NCI-H526 treated with DMSO at 0.1 percent for 48 hours (cell line): ENCODE measurements at regions not wholly inside any gene's neighbourhood (a gene's known extent, or its start where the extent isn't known, plus 50 kb on each side); places are given as distances from the start of the nearest gene placed in this dataset.

Experiments used
- DNase-seq: peaks from one replicate; lab custom pipeline; 2025; lab: John Stamatoyannopoulos, UW

DNA sequence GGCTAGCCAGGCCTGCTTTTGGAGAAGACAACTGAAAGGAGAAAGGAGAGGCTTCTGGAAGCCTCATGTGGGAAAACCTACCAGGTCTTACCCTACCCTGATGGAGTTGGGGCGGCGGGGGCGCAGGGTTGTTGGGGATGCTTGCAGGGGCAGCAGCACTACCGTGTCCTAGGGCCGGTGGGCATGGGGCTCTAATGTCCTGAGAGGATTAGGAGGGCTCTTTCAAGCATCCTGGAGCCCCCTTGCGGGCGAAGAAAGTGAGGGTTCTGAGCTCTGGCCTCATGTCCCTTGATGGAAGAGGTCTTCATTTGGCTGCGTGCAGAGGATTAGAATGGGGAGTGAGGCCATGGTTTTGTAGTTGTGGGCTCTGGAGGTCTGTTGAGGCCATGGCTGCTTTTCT lies 86.9 kb upstream of the PITX1 start:
- no peak for DNase-seq

DNA sequence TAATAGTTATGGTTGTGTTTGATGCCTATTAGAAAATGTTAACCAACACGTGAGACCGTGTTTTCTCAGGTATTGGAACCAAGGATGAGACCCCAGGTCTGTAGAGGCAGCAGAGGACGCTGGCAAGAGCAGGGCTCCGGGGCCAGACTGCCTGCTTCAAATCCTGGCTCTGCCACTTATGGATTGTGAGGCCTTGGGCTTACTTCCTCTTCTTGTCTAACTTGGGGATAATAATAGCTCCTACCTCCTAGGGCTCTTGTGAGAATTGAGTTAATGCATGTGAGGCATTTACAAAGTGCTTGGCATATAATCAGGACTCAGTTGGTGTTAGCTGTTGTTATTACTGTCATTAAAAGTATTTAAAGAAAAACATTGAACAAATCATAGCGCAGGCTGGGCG lies 85.5 kb upstream of the PITX1 start:
- no peak for DNase-seq

DNA sequence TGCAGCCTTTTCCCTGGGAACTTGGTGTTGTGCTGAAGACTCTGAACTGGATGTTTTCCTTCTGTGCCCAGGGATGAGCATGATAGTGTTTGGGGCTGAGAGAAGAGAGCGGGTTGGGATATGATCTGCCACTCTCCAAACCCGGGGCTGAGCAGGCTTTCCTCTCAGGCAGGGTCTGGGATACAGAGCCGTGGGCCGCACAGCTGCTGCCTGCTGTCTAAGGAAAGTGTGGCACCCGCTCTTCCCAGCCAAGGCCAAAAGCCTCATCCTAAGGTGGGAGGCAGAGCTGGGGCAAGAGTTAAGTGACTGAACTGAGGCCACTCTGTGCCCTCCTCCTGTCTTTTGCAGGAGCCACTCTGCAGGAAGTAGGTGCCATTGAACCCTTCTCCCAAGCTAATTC lies 83.6 kb upstream of the PITX1 start:
- no peak for DNase-seq

DNA sequence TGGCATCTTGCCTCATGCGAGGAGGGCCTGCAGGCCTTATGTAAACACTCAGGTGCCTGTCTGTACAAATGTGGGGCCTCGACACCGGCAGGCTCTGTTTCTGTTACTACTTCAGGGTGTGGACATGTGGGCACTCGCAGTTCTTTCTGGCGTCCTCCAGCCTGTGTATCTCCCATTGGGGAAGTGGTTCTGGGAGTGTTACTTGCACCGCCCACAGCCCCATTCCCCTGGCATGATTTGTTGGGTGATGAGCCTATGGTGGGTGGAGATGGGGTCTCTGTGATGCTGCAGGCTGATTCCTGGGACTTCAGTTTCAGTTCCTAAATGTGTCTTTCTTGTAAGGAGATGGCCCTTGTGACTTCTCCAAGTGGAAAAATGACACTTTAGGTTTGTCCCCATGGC lies 82.1 kb upstream of the PITX1 start:
- DNase-seq: no peak

DNA sequence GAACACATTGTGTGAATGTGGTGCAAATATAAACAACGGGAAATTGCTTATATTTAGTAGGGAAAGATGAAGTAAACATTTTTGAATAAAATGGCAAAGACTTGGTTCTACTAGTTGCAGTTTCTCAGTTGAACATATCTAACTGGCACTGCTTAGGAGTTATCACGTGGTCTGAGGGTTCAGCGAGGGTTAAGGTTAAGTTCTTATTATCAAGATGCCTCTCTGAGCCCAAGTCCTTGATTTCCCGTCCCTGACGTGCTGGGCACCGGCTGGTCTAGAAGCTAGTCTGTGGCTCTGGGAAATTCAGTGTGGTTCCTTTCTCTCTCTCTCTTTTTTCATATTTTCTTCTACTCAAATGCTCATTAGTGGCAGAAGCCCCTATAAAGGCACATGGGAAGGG lies 81.6 kb upstream of the PITX1 start:
- DNase-seq: no peak

DNA sequence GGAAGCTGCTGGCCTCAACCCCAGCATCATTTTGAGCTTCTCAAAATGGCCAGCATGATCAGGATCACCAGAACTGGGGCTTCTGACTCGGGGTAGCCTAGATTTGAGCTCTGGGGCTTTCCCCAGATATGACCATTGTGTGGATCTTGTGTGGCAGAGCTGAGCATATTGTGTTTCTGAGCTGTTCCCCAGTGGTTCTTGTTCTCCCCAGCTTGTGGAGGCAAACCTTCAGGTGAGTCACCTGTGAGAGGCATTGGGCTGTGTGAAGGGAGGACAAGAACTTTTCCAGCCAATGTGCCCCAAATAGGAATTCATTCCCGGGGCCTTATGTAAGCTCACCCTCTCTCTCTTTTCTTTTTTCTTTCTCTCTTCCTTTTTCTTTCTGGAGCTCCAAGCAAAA lies 80.7 kb upstream of the PITX1 start:
- DNase-seq: no peak

DNA sequence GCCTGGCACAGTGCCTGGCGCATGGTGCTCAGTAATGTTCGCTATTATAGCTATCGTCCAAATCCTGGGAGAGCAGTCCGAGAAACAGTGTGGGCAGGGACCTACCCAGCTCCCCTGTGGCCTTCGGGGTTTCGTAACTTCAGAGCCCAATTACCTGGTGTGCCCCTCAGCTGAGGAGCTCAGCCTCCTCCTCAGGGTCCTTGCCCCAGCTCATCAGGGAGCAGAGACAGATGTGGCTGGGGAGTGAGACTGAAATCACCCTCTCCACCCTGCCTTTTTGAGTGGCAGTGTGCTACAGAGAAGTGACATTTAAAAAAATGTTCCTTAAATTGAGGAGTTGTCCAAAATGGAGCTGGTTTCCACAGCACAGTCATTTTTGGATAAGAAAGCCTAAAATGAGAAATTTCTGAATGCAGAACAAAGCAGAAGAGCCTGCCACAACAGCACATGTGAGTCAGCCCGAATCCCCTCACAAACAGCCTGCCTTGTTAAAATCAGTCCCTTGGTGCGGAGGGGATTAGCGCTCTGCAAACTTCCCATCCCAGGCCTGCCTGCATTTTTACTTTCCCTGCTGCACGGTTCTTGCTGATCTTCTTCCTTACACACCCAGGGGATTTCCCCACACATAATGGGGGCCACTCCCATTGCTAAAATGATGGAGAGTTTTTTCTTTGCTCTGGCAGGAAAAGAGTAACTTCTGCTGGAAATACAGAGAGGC lies 78.1 kb upstream of the PITX1 start:
- DNase-seq: no peak

DNA sequence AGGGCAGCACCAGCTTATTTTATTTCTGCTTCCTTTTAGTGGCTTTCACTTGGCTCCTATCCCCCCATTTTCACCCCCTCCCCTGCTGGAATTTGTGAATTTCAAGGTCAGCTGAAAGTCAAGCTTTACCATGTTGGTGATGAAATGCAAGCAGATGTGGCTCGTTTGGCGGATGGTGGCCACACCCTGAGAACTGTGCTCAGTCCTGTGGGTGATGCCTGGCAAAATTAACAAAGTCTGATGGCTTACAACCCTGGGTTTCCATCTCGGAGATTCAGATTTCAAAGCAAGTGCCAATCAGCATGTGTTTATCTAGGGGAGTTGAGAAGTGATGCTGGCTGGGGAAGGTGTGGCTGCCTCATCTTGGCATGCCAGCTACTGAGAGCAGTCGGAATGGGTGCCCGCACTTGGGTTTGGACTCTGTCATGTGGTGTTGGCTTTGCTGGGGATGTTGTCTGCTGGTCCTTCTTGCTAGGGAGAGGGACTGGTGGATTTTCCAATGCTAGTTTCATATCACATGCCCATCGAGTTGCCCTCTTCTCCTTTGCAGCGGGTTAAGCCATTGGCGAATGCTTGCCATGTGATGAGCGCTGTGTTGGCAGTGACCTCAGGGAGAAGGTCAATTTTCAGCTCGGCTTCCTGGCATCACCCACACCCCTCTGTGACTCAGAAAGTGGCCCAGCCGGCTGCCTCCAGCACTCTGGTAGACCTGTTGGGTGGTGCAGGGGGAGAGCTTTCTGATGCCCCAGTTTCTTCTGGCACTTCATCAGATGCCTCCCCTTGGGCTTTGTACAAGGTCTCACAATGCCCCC lies 77.0 kb upstream of the PITX1 start:
- no peak for DNase-seq

DNA sequence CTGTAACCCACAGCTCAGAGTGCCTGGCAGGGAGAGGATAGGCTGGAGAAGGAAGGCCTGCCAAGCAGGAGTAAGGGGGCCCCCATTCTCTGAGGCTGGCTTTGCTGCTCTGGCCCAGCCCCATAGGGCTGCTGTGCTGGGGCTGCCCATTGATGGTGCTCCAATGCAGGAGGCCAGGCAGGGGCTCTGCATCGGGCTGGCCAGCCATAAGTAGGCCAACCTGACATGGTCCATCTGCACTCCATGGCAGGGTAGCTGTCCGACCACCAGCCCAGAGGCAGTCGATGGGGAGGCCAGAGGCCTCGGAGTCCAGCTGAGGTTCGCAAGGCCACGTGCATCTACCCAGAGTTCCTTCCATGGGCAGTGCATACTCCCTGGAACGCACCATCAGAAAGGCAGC lies 75.0 kb upstream of the PITX1 start:
- no peak for DNase-seq

DNA sequence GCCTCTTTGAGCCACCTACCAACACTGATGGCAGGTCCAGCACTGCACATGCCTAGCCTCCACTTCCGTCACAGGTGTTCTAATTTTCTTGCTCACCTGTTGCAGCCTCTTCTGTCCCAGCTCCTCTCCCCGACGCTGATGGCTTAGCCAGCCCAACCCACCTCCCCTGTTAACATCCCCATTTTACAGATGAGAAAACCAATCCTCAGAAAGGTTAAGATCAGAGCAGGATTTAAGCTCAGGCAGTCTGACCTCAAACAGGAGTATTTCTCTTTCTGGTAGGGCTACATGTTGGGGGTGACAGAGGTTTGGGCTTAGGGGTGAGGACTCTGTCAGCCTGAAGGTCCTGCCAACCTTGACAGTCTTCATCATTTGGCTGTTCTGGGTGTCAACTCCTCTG lies 74.5 kb upstream of the PITX1 start:
- no peak for DNase-seq

DNA sequence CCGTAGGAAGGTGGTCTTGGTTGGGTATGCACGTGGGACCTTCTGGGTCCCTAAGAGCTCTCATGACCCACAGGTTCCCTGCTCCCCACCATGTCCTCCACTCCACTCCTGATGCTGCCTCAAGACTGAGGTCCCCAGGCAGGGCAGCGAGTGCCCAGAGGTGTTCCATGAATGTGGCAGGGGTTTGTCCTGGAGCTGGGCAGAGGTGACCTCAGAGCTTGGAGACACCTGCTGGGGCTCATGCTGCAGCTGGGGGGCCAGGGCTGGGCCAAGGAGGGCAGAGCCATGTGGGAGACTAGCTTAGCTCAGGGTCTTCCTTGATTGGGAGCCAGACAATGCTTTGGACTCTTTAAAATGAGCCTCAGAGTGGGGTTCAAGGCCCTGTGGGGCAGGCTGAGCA lies 74.0 kb upstream of the PITX1 start:
- no peak for DNase-seq

DNA sequence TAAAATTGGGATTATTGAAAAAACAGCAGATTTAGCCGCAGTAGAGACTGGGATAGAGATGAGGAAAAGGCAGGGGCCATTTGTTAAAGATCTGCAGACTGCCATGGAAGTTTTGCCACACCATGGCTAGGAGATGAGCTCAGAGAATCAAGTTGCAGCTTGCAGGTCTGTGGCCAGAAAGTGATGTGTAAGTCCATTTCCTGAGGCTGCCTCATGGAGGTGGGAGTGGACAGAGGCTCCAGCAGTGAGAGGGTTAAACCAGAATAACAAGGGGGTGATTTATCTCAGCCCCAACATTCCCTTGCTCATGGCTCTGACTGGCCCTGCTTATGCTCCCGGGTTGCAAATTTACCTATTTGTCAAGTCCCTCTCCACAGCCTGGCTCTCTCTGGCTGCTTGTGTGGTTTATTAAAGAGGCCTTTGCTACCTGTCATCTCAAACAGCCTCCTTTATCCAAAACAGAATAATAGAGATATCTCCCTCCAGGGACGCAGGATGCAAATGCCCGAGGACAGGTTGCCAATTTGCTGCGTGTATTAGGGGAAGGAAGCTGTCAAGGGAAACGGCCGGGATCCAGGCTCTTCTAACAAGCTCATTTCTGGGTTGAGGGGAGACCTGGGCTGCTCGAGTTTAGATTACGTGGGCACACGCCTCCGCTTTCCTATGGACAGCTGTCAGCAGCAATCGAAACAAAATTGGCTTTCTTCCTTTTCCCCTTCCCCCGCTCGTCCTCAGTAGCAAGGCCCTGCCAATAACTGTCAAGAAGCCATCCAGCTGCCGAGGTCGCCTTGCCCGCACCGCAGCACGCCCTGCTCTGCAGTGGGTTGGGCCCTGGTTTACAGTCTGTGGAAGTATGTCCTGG lies 72.8 kb upstream of the PITX1 start:
- peak; percentile 56 for DNase-seq

DNA sequence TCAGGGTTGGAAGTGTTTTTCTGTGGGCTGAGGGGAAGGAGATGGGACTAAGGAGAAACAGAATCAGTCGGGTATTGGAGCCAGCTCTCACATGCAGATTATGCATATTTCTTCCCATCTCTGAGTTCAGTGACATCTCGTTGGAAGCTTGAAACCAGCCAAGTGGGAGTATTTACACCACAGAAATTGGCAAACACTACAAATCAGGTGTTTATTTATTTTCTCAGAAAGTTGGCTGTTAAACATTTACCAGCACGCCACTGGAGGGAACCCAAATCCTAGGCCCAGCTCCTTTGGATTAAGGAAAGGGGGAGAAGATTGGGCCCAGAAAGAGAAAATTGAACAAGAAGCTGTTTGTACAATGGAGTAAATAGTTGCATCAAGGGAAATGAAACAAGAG lies 72.1 kb upstream of the PITX1 start:
- DNase-seq: no peak

DNA sequence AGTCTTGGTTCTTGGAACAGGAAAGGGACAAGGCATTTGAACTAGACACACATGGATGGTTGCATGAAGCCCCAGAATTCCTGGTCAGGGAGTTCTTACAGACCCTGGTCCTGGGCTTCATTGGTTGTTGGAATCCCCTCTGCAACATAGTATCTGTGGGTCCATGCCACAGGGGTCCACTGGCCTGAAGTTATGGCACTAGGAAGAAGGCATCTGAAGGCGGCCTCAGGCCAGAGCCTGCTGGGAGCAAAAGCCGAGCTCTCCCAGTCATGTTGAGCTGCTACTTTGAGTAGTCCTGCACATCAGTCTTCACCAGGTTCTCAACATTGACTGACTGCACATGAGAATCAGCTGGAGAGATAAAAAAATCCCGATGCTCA lies 71.1 kb upstream of the PITX1 start:
- no peak for DNase-seq

DNA sequence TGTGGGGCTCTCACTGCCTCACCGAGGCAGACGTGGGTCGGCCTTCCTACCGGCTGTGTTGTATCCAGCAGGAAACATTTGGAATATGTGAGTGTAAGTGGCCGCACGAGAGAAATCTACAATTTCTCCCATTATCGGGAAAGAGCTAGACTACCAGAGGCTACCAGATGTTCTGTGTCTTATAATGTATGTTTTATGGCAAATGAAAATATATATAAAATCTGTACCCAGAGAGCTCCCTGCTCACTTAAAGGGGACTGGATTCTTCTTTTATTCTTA lies 69.5 kb upstream of the PITX1 start:
- DNase-seq: no peak

DNA sequence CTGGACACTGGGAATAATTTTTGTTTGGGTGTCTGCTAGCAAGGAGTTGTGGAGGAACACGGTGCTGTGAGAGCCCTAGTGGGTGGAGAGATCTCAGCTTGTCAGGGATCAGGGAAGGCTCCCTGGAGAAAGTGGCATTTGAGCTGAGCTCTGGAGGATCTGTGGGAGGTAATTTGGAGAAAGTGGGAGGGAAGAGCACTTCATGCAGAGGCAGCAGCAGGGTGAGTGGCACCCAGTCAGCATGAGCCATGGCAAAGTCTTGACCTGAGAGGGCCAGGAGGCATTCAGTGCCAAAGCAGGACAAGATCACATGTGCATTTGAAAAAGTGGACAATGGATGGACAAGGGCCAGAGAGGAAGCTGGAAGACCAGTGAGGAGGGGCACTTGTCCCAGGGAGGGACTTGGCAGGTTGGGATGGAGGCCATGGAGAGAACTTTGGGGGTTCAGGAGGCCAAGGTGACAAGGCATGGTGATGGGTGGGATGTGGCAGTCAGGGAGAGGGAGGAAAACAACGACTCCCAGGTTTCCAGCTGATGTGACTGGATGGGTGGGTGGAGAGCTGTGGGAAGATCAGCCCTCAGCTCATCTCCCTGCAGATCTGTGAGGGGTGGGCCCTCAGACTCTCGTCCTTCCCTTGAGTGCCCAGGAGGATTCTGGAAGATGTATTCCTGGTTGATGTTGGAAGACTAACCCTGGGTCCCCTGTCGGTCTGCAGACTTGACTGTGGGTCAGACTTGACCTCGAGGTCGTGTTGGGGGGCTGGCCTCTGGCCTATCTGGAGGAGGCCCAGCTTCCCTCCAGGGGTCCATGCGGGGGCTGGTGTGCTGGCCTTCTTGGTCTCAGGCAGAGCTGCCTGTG lies 68.9 kb upstream of the PITX1 start:
- DNase-seq: no peak

DNA sequence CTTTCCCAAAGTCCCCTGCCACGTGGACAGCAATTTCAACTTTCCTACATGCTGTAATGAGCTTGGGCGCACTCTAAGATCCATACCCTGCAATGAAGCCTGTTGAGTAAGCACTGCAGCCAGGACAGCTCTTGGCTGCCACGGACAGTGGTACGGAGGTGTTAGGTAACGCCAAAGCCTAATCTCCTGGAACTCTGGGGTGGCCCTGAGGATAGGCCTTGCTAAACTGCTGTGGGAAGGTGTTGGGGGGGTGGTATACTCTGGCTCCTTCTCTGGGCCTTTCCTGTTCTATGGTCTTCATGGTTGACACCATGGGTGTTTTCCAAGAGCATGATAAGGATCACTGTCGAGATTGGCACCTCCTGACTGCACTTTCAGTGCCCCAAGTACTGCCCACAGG lies 66.4 kb upstream of the PITX1 start:
- DNase-seq: no peak

DNA sequence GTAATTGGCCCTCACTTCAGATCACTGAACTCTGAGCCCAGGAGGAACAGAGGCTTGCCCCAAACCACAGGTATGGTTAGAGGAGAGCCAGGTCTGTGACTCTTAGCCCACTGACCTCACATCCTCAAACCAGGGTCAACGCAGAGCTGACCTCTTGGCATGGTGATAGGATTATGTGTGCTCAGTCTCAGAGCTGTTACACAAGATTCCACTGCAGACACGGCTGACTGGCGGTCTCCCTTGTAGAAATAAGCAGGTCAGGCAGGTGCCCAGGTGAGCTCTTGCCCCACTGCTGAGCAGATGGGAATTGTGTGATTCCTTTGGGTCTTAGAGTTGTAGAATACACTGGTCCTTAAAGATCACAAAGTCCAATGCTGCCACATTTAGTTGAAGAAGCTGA lies 66.0 kb upstream of the PITX1 start:
- no peak for DNase-seq

DNA sequence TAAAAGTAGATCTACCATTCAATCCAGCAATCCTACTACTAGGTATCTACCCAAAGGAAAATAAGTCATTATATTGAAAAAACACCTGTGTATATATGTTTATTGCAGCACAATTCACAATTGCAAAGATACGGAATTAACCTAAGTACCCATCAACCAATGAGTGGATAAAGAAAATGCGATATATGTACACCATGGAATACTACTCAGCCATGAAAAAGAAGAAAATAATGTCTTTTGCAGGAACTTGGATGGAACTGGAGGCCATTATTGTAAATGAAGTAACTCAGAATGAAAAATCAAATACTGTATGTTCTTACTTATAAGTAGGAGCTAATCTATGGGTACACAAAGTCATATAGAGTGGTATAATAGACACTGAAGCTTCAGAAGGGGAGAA lies 63.4 kb upstream of the PITX1 start:
- DNase-seq: no peak

DNA sequence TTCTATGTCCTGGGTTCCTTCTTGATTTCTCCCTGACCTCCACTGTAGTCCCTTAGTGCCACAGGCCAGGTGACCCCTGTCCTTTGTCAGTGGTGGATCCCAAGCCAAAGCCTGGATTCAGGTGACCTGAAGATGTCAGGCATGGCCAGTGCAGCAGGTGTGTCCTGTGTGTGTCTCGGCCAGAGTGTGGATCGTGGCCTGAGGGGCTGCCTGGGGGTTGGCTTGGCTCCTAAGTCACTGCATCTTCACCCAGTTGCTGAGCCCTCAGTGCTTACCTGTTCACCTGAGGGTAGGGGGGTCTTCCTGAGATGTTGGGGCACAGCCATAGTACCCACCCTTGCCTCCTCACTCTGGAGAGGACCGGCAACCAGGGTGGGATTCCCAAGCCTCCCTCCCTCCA lies 61.8 kb upstream of the PITX1 start:
- no peak for DNase-seq

DNA sequence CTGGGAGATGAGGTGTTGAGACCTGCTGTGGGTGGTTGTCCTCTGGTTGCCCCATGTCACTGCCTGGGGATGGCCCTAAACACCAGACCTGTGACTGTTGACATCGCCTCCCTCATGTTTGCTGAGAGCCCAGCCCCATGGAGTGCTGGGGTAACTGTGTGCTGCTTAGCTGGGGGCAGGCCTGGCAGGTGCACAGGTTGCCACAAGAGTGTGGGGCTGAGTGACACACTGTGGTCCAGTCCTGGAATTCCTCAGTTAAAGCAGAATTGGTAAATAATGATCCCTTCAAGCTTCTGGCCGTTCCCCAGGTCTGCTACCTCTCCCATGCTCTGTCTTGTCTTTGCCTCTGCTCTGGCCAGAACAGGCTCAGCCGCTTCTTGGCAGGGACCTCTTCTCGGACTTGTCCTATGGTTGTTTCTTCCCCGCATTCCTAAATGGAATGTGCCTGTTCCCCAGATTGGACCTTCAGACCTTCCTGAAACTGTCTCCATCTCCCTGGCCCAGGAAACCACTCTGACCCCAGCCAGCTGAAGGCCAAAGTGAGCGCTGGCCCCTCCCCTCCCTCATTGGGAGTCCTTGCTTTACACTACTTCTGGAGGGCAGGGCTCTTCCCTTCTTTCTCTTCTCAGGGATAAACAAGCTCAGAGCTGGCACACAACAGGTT lies 61.2 kb upstream of the PITX1 start:
- no peak for DNase-seq
